Transverse colon (tissue), 4 donors: ENCODE measurements at regions not wholly inside any gene's neighbourhood (a gene's known extent, or its start where the extent isn't known, plus 50 kb on each side); places are given as distances from the start of the nearest gene placed in this dataset.
"Not testable (repeated sequence)": the region's sequence is repeated elsewhere in the genome, so short reads cannot be mapped to it uniquely, and the experiment has no call there.

Experiments
- DNase-seq: peaks from one replicate; pipeline ENCODE4 v3.0.0-alpha.2; 2019
- H3K27ac ChIP-seq, 4 donors: fragments of 200-600 bp; sonication (generic); 2 replicates each; pipeline ENCODE4 v1.5.1; 2016 to 2018; ENCODE audit warnings: inconsistent platforms in 4 of 4
- H3K27me3 ChIP-seq: fragments of 200-600 bp; sonication (generic); 2 replicates; pipeline ENCODE4 v1.5.1; 2017; ENCODE audit warnings: inconsistent platforms
- H3K36me3 ChIP-seq, 4 donors: fragments of 200-600 bp; sonication (generic); 2 replicates each; pipeline ENCODE4 v1.5.1; 2017 to 2019; ENCODE audit warnings: inconsistent platforms in 4 of 4
- H3K4me1 ChIP-seq, 4 donors: fragments of 200-600 bp; sonication (generic); 2 replicates each; pipeline ENCODE4 v1.5.1; 2017 to 2020; ENCODE audit warnings: inconsistent platforms in 4 of 4
- H3K4me3 ChIP-seq, 4 donors: fragments of 200-600 bp; sonication (generic); 1 replicate in 1 of 4; 2 replicates in 3 of 4; pipeline versions ENCODE4 v1.5.1 to v1.6.1; 2017 to 2019; ENCODE audit warnings: inconsistent platforms in 4 of 4
- H3K9me3 ChIP-seq, 2 donors: fragments of 200-600 bp; sonication (generic); 2 replicates each; pipeline ENCODE4 v1.5.1; 2017 to 2019; ENCODE audit warnings: inconsistent platforms in 2 of 2
- EP300 ChIP-seq: sonication (generic); formaldehyde crosslinking; IDR thresholded peaks from one replicate; pipeline ENCODE4 v1.6.1; 2017; ENCODE audit warnings: antibody characterized with exemption, low read depth
- POLR2A ChIP-seq: fragments of 450-650 bp; IDR thresholded peaks from one replicate; pipeline ENCODE4 v1.6.1; 2016; ENCODE audit warnings: antibody characterized with exemption, mild to moderate bottlenecking, moderate library complexity
- POLR2AphosphoS5 ChIP-seq, 3 donors: sonication (generic); formaldehyde crosslinking; IDR thresholded peaks; one replicate each; pipeline ENCODE4 v1.6.1; 2016; ENCODE audit warnings: antibody characterized with exemption in 3 of 3
- WGBS, 2 donors: methylation state at CpG; one replicate each; pipeline ENCODE4 v1.1.5; 2018; ENCODE audit warnings: low coverage in 1 of 2; 5-methylcytosine and 5-hydroxymethylcytosine counted together
- in situ Hi-C, 4 donors: fragments of 200-750 bp; cut with MboI; loops; one replicate each; pipeline versions ENCODE4 v1.15.0 to v1.15.1; 2017; ENCODE audit warnings: low sequenced_read_pairs in 3 of 4, low pct_ligation_motif_present in 1 of 4, low pct_unique_long_range_greater_than_20kb in 1 of 4
- intact Hi-C: fragments of 100-400 bp; cut with DNase I; formaldehyde crosslinking; loops from one replicate; pipeline ENCODE4 v1.15.1; 2023; ENCODE audit warnings: low total_unique reads
- TF ChIP-seq, protein P1 (sequence below), 5 experiments: fragments of 200-600 bp in 3 of 5; fragments of 450-650 bp in 2 of 5; sonication (generic) in 3 of 5; IDR thresholded peaks; 1 replicate in 2 of 5; 2 replicates in 3 of 5; pipeline ENCODE4 v1.5.1; 2016 to 2017; ENCODE audit warnings: antibody characterized with exemption in 5 of 5, inconsistent platforms in 3 of 5, mild to moderate bottlenecking in 2 of 5, moderate library complexity in 1 of 5

DNA sequence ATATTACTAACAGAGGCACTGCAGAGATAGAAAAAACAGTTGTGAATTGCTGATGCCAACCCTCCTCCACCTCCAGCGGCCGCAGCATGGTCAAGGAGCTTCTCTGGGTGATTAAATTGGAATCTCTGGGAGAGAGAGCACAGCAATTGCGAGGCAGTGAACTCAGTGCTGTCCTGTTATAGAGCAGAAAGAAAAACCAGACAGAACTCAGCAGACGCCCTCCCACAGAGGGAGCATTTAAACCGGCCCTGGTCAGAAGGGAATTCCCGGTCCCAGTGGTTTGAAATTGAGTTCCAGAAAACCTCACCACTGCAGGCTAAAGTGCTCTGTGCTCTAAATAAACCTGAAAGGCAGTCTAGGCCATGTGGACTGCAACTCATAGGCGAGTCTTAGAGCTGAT, 175.4 kb downstream of the SQOR start:
- no peaks in the 10 kb centered on the region for H3K4me1 ChIP-seq
- H3K27ac ChIP-seq = no peak overlapping the region
- H3K27me3 ChIP-seq = no peaks in the 10 kb centered on the region
- TF ChIP-seq POLR2A = no peak
- no peak for TF ChIP-seq POLR2AphosphoS5 (IDR thresholded peaks at IDR 0.05)
- TF ChIP-seq, protein P1, sequence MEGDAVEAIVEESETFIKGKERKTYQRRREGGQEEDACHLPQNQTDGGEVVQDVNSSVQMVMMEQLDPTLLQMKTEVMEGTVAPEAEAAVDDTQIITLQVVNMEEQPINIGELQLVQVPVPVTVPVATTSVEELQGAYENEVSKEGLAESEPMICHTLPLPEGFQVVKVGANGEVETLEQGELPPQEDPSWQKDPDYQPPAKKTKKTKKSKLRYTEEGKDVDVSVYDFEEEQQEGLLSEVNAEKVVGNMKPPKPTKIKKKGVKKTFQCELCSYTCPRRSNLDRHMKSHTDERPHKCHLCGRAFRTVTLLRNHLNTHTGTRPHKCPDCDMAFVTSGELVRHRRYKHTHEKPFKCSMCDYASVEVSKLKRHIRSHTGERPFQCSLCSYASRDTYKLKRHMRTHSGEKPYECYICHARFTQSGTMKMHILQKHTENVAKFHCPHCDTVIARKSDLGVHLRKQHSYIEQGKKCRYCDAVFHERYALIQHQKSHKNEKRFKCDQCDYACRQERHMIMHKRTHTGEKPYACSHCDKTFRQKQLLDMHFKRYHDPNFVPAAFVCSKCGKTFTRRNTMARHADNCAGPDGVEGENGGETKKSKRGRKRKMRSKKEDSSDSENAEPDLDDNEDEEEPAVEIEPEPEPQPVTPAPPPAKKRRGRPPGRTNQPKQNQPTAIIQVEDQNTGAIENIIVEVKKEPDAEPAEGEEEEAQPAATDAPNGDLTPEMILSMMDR (IDR thresholded peaks at IDR 0.05) = no peak
- no peak for TF ChIP-seq EP300
- in situ Hi-C loops (no loop called here), intact Hi-C loops (no loop called here)
- 73% methylated on average over 7 of the region's 7 CpGs; no CpG with 5 or more reads in 1 of the 2 donors for WGBS, 2 donors
- no peak for DNase-seq
- no peaks in the 10 kb centered on the region for H3K9me3 ChIP-seq
- no peak overlapping the region for H3K4me3 ChIP-seq
- H3K36me3 ChIP-seq = no peaks in the 10 kb centered on the region

DNA sequence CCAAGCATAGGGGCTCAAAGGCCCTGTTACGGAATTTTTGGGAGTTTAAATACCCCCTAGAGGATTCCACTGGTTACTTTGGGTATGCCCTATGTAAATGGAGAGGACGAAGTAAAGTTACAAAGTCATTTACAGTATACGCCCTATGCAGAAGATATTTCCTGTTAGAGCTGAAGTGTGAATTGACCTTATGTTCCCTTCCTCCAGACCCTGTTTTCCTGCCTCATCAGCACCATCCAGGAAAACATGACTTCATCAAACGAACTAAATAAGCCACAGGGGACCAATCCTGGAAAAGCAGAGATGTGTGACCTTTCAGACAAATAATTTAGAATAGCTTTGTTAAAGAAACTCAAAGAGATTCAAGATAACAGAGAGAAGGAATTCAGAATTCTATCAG, 177.4 kb downstream of the SQOR start:
- Histone ChIP-seq H3K36me3 (no peaks in the 10 kb centered on the region), H3K4me3 (no peak overlapping the region), H3K9me3 (no peaks in the 10 kb centered on the region), H3K4me1 (no peaks in the 10 kb centered on the region), H3K27ac (no peak overlapping the region), H3K27me3 (no peaks in the 10 kb centered on the region)
- WGBS, 2 donors = 46 to 58% methylated on average over 2 to 4 of the region's 4 CpGs
- in situ Hi-C loops = no loop called here
- DNase-seq = no peak
- intact Hi-C loops = no loop called here
- TF ChIP-seq POLR2AphosphoS5 (IDR thresholded peaks at IDR 0.05) = no peak
- no peak for TF ChIP-seq EP300
- TF ChIP-seq POLR2A = no peak
- TF ChIP-seq, protein P1 (IDR thresholded peaks at IDR 0.05) = no peak

DNA sequence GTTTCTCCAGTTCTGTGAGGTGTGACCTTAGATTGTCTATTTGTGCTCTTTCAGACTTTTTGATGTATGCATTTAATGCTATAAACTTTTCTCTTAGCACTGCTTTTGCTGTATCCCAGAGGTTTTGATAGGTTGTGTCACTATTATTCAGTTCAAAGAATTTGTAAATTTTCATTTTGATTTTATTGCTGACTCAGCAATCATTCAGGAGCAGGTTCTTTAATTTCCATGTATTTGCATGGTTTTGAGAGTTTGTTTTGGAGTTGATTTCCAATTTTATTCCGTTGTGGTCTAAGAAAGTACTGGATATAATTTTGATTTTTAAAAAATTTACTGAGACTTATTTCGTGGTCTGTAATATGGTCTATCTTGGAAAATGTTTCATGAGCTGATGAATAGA, 182.7 kb downstream of the SQOR start:
- intact Hi-C loops = not testable (repeated sequence)
- WGBS, 2 donors = 83% methylated on average over 2 of the region's 2 CpGs

DNA sequence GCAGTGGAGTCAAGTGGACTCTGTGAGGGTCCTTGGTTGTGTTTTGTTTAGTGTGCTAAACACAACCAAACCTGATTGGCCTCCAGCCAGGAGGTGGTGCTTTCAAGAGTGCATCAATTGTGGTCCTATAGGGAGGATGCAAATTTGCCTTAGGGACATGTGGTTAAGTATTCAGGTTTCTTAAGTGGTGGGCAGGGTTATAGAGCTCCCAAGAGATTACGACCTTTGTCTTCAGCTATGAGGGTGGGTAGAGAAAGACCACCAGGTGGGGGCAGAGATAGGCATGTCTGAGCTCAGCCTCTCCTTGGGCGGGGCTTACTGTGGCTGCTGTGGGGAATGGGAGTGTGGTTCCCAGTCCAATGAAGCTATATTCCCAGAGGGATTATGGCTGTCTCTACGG, 186.6 kb downstream of the SQOR start:
- WGBS, 2 donors = 79 to 100% methylated on average over 2 to 3 of the region's 3 CpGs
- H3K27ac ChIP-seq = no peak overlapping the region
- H3K36me3 ChIP-seq = no peaks in the 10 kb centered on the region
- H3K4me1 ChIP-seq = no peaks in the 10 kb centered on the region
- no peak overlapping the region for H3K4me3 ChIP-seq
- no peak for TF ChIP-seq POLR2AphosphoS5 (IDR thresholded peaks at IDR 0.05)
- no peak for TF ChIP-seq POLR2A
- TF ChIP-seq, protein P1 (IDR thresholded peaks at IDR 0.05) = no peak
- TF ChIP-seq EP300 = no peak
- H3K27me3 ChIP-seq = no peaks in the 10 kb centered on the region
- H3K9me3 ChIP-seq = no peaks in the 10 kb centered on the region
- intact Hi-C loops = no loop called here
- DNase-seq = no peak
- in situ Hi-C loops = no loop called here

More for the DNA sequence above, 182.7 kb downstream of the SQOR start:
- H3K27ac ChIP-seq, H3K27me3 ChIP-seq, DNase-seq, H3K36me3 ChIP-seq, H3K9me3 ChIP-seq, H3K4me1 ChIP-seq, H3K4me3 ChIP-seq, in situ Hi-C loops: not testable (repeated sequence)

DNA sequence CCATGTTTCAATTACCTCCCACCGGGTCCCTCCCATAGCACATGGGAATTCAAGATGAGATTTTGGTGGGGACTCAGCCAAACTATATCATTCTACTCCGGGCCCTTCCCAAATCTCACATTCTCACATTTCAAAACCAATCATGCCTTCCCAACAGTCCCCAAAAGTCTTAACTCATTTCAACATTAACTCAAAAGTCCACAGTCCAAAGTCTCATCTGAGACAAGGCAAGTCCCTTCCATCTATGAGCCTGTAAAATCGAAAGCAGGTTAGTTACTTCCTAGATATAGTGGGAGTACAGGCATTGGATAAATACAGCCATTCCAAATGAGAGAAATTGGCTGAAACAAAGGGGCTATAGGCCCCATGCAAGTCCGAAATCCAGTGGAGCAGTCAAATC, 188.1 kb downstream of the SQOR start:
- intact Hi-C loops, H3K27ac ChIP-seq, in situ Hi-C loops, H3K9me3 ChIP-seq, H3K27me3 ChIP-seq, DNase-seq, H3K4me3 ChIP-seq, H3K36me3 ChIP-seq, H3K4me1 ChIP-seq: not testable (repeated sequence)
- WGBS, 2 donors = 70% methylated on average over 4 of the region's 4 CpGs; no CpG with 5 or more reads in 1 of the 2 donors
